CD4-positive, alpha-beta T cell (primary cell): ENCODE measurements at regions not wholly inside any gene's neighbourhood (a gene's known extent, or its start where the extent isn't known, plus 50 kb on each side); places are given as distances from the start of the nearest gene placed in this dataset.

Experiments
- ATAC-seq: fragments of 200-7000 bp; cut with Tn5 transposase; one replicate; pipeline ENCODE4 v1.10.0; 2022; ENCODE audit warnings: mild to moderate bottlenecking; ENCODE audit not compliant: poor library complexity
- CTCF ChIA-PET: fragments of 350-600 bp; sonication (Branson Sonifier 250); formaldehyde crosslinking; loops from one replicate; lab custom pipeline; 2021; ENCODE audit warnings: antibody characterized with exemption, inconsistent platforms; lab: Charles Lee
- POLR2A ChIA-PET: fragments of 350-600 bp; sonication (Branson Sonifier 250); formaldehyde crosslinking; loops from one replicate; lab custom pipeline; 2021; ENCODE audit warnings: antibody characterized with exemption, inconsistent platforms; lab: Charles Lee
- DNase-seq, 14 experiments: peaks; one replicate each; pipeline ENCODE4 v3.0.0-alpha.2; 2013 to 2020; ENCODE audit warnings: mixed read lengths in 2 of 14
- H3K27ac ChIP-seq, 2 donors: one replicate each; pipeline versions ENCODE4 v1.5.1 to v1.7.0; 2013; ENCODE audit warnings: low read length in 2 of 2, low read depth in 1 of 2, mild to moderate bottlenecking in 1 of 2
- H3K27me3 ChIP-seq, 2 experiments: 1 replicate in 1 of 2; 2 replicates in 1 of 2; pipeline versions ENCODE4 v1.6.1 to v1.7.0; 2013; ENCODE audit warnings: low read length in 2 of 2, control low read depth in 1 of 2, mild to moderate bottlenecking in 1 of 2, moderate library complexity in 1 of 2; ENCODE audit not compliant: insufficient read depth in 2 of 2, control insufficient read depth in 1 of 2
- H3K36me3 ChIP-seq: one replicate; pipeline ENCODE4 v1.6.1; 2013; ENCODE audit warnings: low read length, control low read depth; ENCODE audit not compliant: insufficient read depth
- H3K4me1 ChIP-seq: one replicate; pipeline ENCODE4 v1.6.1; 2013; ENCODE audit warnings: low read length, control low read depth; ENCODE audit not compliant: insufficient read depth
- H3K4me3 ChIP-seq: one replicate; pipeline ENCODE4 v1.5.1; 2013; ENCODE audit warnings: mild to moderate bottlenecking, low read length, moderate library complexity
- H3K9me3 ChIP-seq, 2 experiments: 1 replicate in 1 of 2; 2 replicates in 1 of 2; pipeline versions ENCODE4 v1.6.1 to v1.7.0; 2013; ENCODE audit warnings: low read length in 2 of 2, mild to moderate bottlenecking in 2 of 2, control low read depth in 1 of 2, moderate library complexity in 1 of 2; ENCODE audit not compliant: control insufficient read depth in 1 of 2, insufficient read depth in 1 of 2
- H3K27ac Mint-ChIP-seq: one replicate; pipeline ENCODE4 v1.8.0; 2020; ENCODE audit warnings: mixed read lengths
- H3K27me3 Mint-ChIP-seq: one replicate; pipeline ENCODE4 v1.8.0; 2021; ENCODE audit warnings: mixed read lengths
- H3K36me3 Mint-ChIP-seq: one replicate; pipeline ENCODE4 v1.8.0; 2021; ENCODE audit warnings: low read depth, mixed read lengths
- H3K4me1 Mint-ChIP-seq: one replicate; pipeline ENCODE4 v1.8.0; 2021; ENCODE audit warnings: low read depth, mixed read lengths
- H3K4me3 Mint-ChIP-seq: one replicate; pipeline ENCODE4 v1.8.0; 2020; ENCODE audit warnings: mild to moderate bottlenecking, mixed read lengths
- H3K9me3 Mint-ChIP-seq: one replicate; pipeline ENCODE4 v1.8.0; 2020; ENCODE audit warnings: mixed read lengths
- intact Hi-C, 2 experiments: fragments of 100-400 bp; cut with DNase I in 1 of 2; cut with micrococcal nuclease in 1 of 2; formaldehyde crosslinking; loops; one replicate each; pipeline versions ENCODE4 v1.15.1 to v1.9.0; 2023 to 2025; cut with DNase I, micrococcal nuclease
- TF ChIP-seq, protein P1 (sequence below): fragments of 200-600 bp; IDR thresholded peaks from one replicate; pipeline ENCODE4 v1.8.0; 2022; ENCODE audit warnings: antibody characterized with exemption, mild to moderate bottlenecking

DNA sequence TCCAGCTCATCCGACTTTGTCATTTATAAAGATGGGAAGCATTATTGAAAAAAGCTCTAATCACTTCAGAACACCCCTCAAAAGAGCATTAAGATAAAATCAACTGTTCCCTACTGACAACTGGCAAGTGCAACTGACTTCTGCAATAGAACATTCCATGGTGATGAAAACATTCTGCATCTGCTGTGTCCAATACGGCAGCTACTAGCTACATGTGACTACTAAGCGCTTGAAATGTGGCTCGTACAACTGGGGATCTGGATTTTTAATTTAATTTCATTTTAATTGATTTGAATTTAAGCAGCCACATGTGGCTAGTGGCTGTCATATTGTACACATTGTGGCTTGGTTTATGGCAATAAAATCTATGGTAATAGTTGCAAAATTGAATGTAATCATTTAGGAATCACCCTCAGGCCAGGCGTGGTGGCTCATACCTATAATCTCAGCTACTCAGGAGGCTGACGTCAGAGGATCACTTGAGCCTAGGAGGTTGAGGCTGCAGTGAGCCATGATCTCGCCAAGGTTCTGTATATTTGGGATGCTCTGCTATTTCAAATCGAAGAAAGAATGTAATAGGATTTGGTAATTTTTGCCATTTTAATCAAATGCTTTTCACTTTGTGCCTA lies 390.3 kb downstream of the GABRB3 start:
- Mint-ChIP-seq H3K36me3 (no peaks in the 10 kb centered on the region), H3K4me3 (no peak overlapping the region), H3K4me1 (no peaks in the 10 kb centered on the region), H3K27me3 (no peaks in the 10 kb centered on the region), H3K9me3 (peaks cover 9% of the 10 kb centered on the region), H3K27ac (no peak overlapping the region)
- ATAC-seq (no peak), DNase-seq (no peak)
- POLR2A ChIA-PET = no interaction called here
- CTCF ChIA-PET = no interaction called here
- Histone ChIP-seq H3K9me3 (peaks cover 0 to 12% of the 10 kb centered on the region in 2 experiments), H3K27me3 (no peaks in the 10 kb centered on the region), H3K36me3 (no peaks in the 10 kb centered on the region), H3K27ac (no peak overlapping the region), H3K4me1 (no peaks in the 10 kb centered on the region), H3K4me3 (no peak overlapping the region)
- TF ChIP-seq, protein P1, sequence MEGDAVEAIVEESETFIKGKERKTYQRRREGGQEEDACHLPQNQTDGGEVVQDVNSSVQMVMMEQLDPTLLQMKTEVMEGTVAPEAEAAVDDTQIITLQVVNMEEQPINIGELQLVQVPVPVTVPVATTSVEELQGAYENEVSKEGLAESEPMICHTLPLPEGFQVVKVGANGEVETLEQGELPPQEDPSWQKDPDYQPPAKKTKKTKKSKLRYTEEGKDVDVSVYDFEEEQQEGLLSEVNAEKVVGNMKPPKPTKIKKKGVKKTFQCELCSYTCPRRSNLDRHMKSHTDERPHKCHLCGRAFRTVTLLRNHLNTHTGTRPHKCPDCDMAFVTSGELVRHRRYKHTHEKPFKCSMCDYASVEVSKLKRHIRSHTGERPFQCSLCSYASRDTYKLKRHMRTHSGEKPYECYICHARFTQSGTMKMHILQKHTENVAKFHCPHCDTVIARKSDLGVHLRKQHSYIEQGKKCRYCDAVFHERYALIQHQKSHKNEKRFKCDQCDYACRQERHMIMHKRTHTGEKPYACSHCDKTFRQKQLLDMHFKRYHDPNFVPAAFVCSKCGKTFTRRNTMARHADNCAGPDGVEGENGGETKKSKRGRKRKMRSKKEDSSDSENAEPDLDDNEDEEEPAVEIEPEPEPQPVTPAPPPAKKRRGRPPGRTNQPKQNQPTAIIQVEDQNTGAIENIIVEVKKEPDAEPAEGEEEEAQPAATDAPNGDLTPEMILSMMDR = no peak
- intact Hi-C loops = no loop called here

DNA sequence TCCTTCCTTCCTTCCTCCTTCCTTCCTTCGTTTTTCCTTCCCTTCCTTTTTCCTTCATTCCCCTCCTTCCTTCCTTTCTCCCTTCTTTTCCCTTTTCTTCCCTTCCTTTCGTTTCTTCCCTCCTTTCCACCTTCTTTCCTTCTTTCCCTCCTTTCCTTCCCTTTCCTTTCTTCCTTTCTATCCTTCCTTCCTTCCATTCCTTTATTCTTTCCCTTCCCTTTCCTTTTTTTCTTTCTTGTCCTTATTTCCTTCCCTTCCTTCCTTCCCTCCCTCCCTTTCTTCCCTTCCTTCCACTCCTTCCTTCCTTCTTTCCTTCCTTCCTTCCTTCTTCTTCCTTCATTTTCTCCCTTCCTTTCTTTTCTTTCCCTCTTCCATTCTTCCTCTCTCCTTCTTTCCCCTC lies 394.6 kb downstream of the GABRB3 start:
- no peak overlapping the region for H3K4me3 Mint-ChIP-seq
- intact Hi-C loops = no loop called here
- no peaks in the 10 kb centered on the region for H3K4me1 ChIP-seq
- no peaks in the 10 kb centered on the region for H3K36me3 ChIP-seq
- no peak overlapping the region for H3K27ac ChIP-seq
- no peaks in the 10 kb centered on the region for H3K36me3 Mint-ChIP-seq
- ChIA-PET CTCF (no interaction called here), POLR2A (no interaction called here)
- no peak overlapping the region for H3K27ac Mint-ChIP-seq
- no peaks in the 10 kb centered on the region for H3K27me3 ChIP-seq
- no peaks in the 10 kb centered on the region for H3K4me1 Mint-ChIP-seq
- H3K9me3 Mint-ChIP-seq = peaks cover 15% of the 10 kb centered on the region
- DNase-seq (no peak), ATAC-seq (no peak)
- H3K4me3 ChIP-seq = no peak overlapping the region
- TF ChIP-seq, protein P1 = no peak
- H3K9me3 ChIP-seq = peaks cover 16 to 21% of the 10 kb centered on the region in 2 experiments
- no peaks in the 10 kb centered on the region for H3K27me3 Mint-ChIP-seq

DNA sequence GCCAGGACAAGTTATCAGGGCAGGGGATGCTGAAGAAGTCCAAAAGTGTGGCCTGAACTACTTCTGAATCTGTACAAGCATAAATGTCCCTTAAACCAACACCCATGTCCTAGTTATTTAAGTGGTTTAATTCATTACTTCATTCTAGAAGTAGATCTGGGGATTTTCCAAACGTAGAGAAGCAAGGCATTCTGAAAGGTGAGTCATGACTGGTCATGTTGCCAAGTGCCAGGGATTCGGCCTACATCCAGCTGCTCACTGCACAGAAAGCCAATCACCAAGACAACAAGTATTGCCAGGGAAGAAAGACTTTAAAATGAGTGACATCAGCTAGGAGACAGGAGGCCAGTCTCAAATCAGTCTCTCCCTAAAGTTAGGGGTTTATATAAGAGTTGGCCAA lies 396.6 kb downstream of the GABRB3 start:
- intact Hi-C loops = no loop called here
- no peak overlapping the region for H3K27ac Mint-ChIP-seq
- ChIA-PET POLR2A (no interaction called here), CTCF (no interaction called here)
- TF ChIP-seq, protein P1 = no peak
- H3K36me3 Mint-ChIP-seq = no peaks in the 10 kb centered on the region
- H3K4me3 Mint-ChIP-seq = no peak overlapping the region
- peaks cover 16% of the 10 kb centered on the region in 2 experiments for H3K9me3 ChIP-seq
- H3K4me1 ChIP-seq = no peaks in the 10 kb centered on the region
- ATAC-seq (no peak), DNase-seq (no peak)
- H3K4me1 Mint-ChIP-seq = no peaks in the 10 kb centered on the region
- H3K9me3 Mint-ChIP-seq = peaks cover 18% of the 10 kb centered on the region
- H3K36me3 ChIP-seq = no peaks in the 10 kb centered on the region
- no peaks in the 10 kb centered on the region for H3K27me3 ChIP-seq
- no peak overlapping the region for H3K4me3 ChIP-seq
- no peaks in the 10 kb centered on the region for H3K27me3 Mint-ChIP-seq
- no peak overlapping the region for H3K27ac ChIP-seq
